Common myeloid progenitor, CD34-positive (primary cell): ENCODE measurements at regions not wholly inside any gene's neighbourhood (a gene's known extent, or its start where the extent isn't known, plus 50 kb on each side); places are given as distances from the start of the nearest gene placed in this dataset.

Experiments
- CTCF ChIA-PET: fragments of 350-600 bp; sonication (Branson Sonifier 250); formaldehyde crosslinking; loops from one replicate; lab custom pipeline; 2021; ENCODE audit warnings: antibody characterized with exemption; lab: Charles Lee
- POLR2A ChIA-PET: fragments of 350-600 bp; sonication (Branson Sonifier 250); formaldehyde crosslinking; loops from one replicate; lab custom pipeline; 2021; ENCODE audit warnings: antibody characterized with exemption; lab: Charles Lee
- DNase-seq, 3 donors: peaks; one replicate each; pipeline versions ENCODE4 v3.0.0 to v3.0.0-alpha.2; 2013
- H3K27ac ChIP-seq, 2 experiments: 1 replicate in 1 of 2; 2 replicates in 1 of 2; pipeline ENCODE4 v1.7.0; 2013; ENCODE audit warnings: inconsistent platforms in 2 of 2, low read length in 2 of 2, mild to moderate bottlenecking in 2 of 2, low read depth in 1 of 2, moderate library complexity in 1 of 2; ENCODE audit not compliant: severe bottlenecking in 2 of 2, insufficient read depth in 1 of 2, poor library complexity in 1 of 2
- H3K27me3 ChIP-seq, 5 experiments: replicated peaks in 2 of 5; 1 replicate in 3 of 5; 2 replicates in 2 of 5; pipeline versions ENCODE4 v1.6.1 to v1.7.0; 2013; ENCODE audit warnings: low read length in 4 of 5, mild to moderate bottlenecking in 2 of 5, moderate library complexity in 2 of 5, inconsistent platforms in 1 of 5; ENCODE audit not compliant: insufficient read depth in 5 of 5, control insufficient read depth in 4 of 5
- H3K36me3 ChIP-seq, 4 experiments: 1 replicate in 2 of 4; 2 replicates in 2 of 4; pipeline versions ENCODE4 v1.6.1 to v1.7.0; 2013; ENCODE audit warnings: low read length in 3 of 4, control low read depth in 1 of 4, mild to moderate bottlenecking in 1 of 4; ENCODE audit not compliant: control insufficient read depth in 4 of 4, insufficient read depth in 4 of 4
- H3K4me1 ChIP-seq, 4 experiments: 1 replicate in 3 of 4; 2 replicates in 1 of 4; pipeline versions ENCODE4 v1.6.1 to v1.7.1; 2013; ENCODE audit warnings: low read length in 3 of 4, mild to moderate bottlenecking in 3 of 4, control low read depth in 1 of 4, inconsistent platforms in 1 of 4, moderate library complexity in 1 of 4; ENCODE audit not compliant: control insufficient read depth in 4 of 4, insufficient read depth in 4 of 4; ENCODE audit errors: control extremely low read depth in 1 of 4
- H3K4me3 ChIP-seq, 7 experiments: 1 replicate in 4 of 7; 2 replicates in 3 of 7; pipeline versions ENCODE4 v1.5.1 to v1.7.0; 2013; ENCODE audit warnings: mild to moderate bottlenecking in 7 of 7, low read length in 6 of 7, moderate library complexity in 6 of 7, inconsistent platforms in 2 of 7, low read depth in 2 of 7, control low read depth in 1 of 7; ENCODE audit not compliant: insufficient read depth in 4 of 7, control insufficient read depth in 1 of 7; ENCODE audit errors: extremely low read depth in 1 of 7
- H3K9me3 ChIP-seq, 5 experiments: 1 replicate in 4 of 5; 2 replicates in 1 of 5; pipeline versions ENCODE4 v1.6.1 to v1.7.1; 2013; ENCODE audit warnings: low read length in 4 of 5, mild to moderate bottlenecking in 2 of 5, inconsistent platforms in 1 of 5, low read depth in 1 of 5, moderate library complexity in 1 of 5; ENCODE audit not compliant: control insufficient read depth in 4 of 5, insufficient read depth in 2 of 5; ENCODE audit errors: control extremely low read depth in 1 of 5
- WGBS: methylation state at CpG from one replicate; pipeline ENCODE4 v1.1.5; 2013; ENCODE audit not compliant: insufficient coverage; 5-methylcytosine and 5-hydroxymethylcytosine counted together

- Histone ChIP-seq H3K27ac (no peak overlapping the region), H3K4me3 (no peak overlapping the region), H3K27me3 (no peaks in the 10 kb centered on the region), H3K36me3 (no peaks in the 10 kb centered on the region), H3K4me1 (no peaks in the 10 kb centered on the region), H3K9me3 (peaks cover 0 to 2% (median 0%) of the 10 kb centered on the region in 5 experiments)
- ChIA-PET POLR2A (no interaction called here), CTCF (no interaction called here)
- DNase-seq: no peak
- no CpG with 5 or more reads among the region's 3 CpGs for WGBS
These were observed 56.0 kb upstream of the NEBL start for GRCh38 chr10:20953120-20953519.

GRCh38 chr10:20949967-20950366 is 52.9 kb upstream of the NEBL start:
- Histone ChIP-seq H3K9me3 (peaks cover 0 to 2% (median 0%) of the 10 kb centered on the region in 5 experiments), H3K27me3 (no peaks in the 10 kb centered on the region), H3K36me3 (no peaks in the 10 kb centered on the region), H3K27ac (no peak overlapping the region), H3K4me3 (no peak overlapping the region), H3K4me1 (no peaks in the 10 kb centered on the region)
- ChIA-PET CTCF (no interaction called here), POLR2A (no interaction called here)
- DNase-seq: no peak
- whole genome bisulfite sequencing: no CpG with 5 or more reads among the region's 6 CpGs

- no peaks in the 10 kb centered on the region for H3K36me3 ChIP-seq
- no peaks in the 10 kb centered on the region for H3K9me3 ChIP-seq
- CTCF ChIA-PET: no interaction called here
- 91% methylated on average over 3 of the region's 7 CpGs for WGBS
- no peak overlapping the region for H3K4me3 ChIP-seq
- H3K27ac ChIP-seq: no peak overlapping the region
- POLR2A ChIA-PET: no interaction called here
- DNase-seq: peak in 1 of 3 donors; percentile 1
- no peaks in the 10 kb centered on the region for H3K27me3 ChIP-seq
- H3K4me1 ChIP-seq: no peaks in the 10 kb centered on the region
These were observed 51.7 kb upstream of the NEBL start for GRCh38 chr10:20948686-20949327.
